Activated T-cell treated with anti-CD3 and anti-CD28 coated beads, Interleukin-2, amount 50 U/mL, for 48 hours (primary cell): ENCODE measurements at regions not wholly inside any gene's neighbourhood (a gene's known extent, or its start where the extent isn't known, plus 50 kb on each side); places are given as distances from the start of the nearest gene placed in this dataset.
"Not testable (repeated sequence)": the region's sequence is repeated elsewhere in the genome, so short reads cannot be mapped to it uniquely, and the experiment has no call there.

Experiments used
- DNase-seq, 2 experiments: peaks; one replicate each; pipeline ENCODE4 v3.0.0-alpha.2; 2020

- DNase-seq = no peak
These were observed 1985.5 kb upstream of the CDH6 start for GRCh38 chr5:29208024-29208423.

- DNase-seq = no peak
These were observed 1990.4 kb upstream of the CDH6 start for GRCh38 chr5:29203049-29203448.

GRCh38 chr5:29197631-29198454, 1995.6 kb upstream of the CDH6 start:
- no peak for DNase-seq

- DNase-seq = no peak
These were observed 1999.5 kb upstream of the CDH6 start for GRCh38 chr5:29193972-29194371.

- not testable (repeated sequence) for DNase-seq
These were observed 2002.0 kb upstream of the CDH6 start for GRCh38 chr5:29191269-29192048.

- not testable (repeated sequence) for DNase-seq
These were observed 2003.1 kb upstream of the CDH6 start for GRCh38 chr5:29190398-29190797.

- DNase-seq = not testable (repeated sequence)
These were observed 2007.1 kb upstream of the CDH6 start for GRCh38 chr5:29186380-29186779.

GRCh38 chr5:29185558-29185957, 2007.9 kb upstream of the CDH6 start:
- no peak for DNase-seq

- DNase-seq = no peak
These were observed 2017.7 kb upstream of the CDH6 start for GRCh38 chr5:29175774-29176173.

- no peak for DNase-seq
These were observed 2022.9 kb upstream of the CDH6 start for GRCh38 chr5:29170599-29170998.

GRCh38 chr5:29169886-29170285, 2023.6 kb upstream of the CDH6 start:
- no peak for DNase-seq

GRCh38 chr5:29162297-29162696, 2031.2 kb upstream of the CDH6 start:
- DNase-seq = no peak

GRCh38 chr5:29161399-29162291, 2031.8 kb upstream of the CDH6 start:
- no peak for DNase-seq

- DNase-seq = no peak
These were observed 2035.5 kb upstream of the CDH6 start for GRCh38 chr5:29157975-29158374.

- DNase-seq = no peak
These were observed 2042.6 kb upstream of the CDH6 start for GRCh38 chr5:29150840-29151239.

GRCh38 chr5:29148581-29148980, 2044.9 kb upstream of the CDH6 start:
- DNase-seq = no peak

GRCh38 chr5:29148073-29148472, 2045.4 kb upstream of the CDH6 start:
- DNase-seq = no peak

- no peak for DNase-seq
These were observed 2050.2 kb upstream of the CDH6 start for GRCh38 chr5:29143266-29143665.

- DNase-seq = no peak
These were observed 2059.1 kb upstream of the CDH6 start for GRCh38 chr5:29134418-29134817.

GRCh38 chr5:29131285-29131684, 2062.2 kb upstream of the CDH6 start:
- no peak for DNase-seq

GRCh38 chr5:29130786-29131185, 2062.7 kb upstream of the CDH6 start:
- DNase-seq = no peak

GRCh38 chr5:29127524-29128156, 2065.8 kb upstream of the CDH6 start:
- not testable (repeated sequence) for DNase-seq

- not testable (repeated sequence) for DNase-seq
These were observed 2067.0 kb upstream of the CDH6 start for GRCh38 chr5:29126462-29126861.
